ENCODE measurements at regions not wholly inside any gene's neighbourhood (a gene's known extent, or its start where the extent isn't known, plus 50 kb on each side); places are given as distances from the start of the nearest gene placed in this dataset.

DNA sequence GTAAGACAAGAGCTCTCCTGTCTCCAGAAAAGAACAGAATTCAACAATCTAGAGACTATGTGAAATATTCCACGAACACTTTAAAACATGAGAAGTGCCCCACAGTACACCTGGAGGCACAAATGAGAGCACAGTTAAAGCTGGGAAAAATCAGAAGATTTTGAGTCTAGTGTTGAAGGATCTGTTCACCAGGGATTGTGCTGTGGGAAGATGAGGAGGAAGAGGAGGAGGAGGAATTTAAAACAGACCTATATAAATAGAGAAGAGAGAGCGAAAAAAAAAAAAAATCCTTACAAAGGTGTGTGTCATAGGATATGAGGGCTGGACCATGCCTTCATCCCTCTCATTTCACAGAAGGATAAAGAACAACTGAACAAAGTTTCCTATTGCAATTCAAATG is 361.0 kb upstream of the SEMA6D start:
- TF ChIP-seq, protein P1, sequence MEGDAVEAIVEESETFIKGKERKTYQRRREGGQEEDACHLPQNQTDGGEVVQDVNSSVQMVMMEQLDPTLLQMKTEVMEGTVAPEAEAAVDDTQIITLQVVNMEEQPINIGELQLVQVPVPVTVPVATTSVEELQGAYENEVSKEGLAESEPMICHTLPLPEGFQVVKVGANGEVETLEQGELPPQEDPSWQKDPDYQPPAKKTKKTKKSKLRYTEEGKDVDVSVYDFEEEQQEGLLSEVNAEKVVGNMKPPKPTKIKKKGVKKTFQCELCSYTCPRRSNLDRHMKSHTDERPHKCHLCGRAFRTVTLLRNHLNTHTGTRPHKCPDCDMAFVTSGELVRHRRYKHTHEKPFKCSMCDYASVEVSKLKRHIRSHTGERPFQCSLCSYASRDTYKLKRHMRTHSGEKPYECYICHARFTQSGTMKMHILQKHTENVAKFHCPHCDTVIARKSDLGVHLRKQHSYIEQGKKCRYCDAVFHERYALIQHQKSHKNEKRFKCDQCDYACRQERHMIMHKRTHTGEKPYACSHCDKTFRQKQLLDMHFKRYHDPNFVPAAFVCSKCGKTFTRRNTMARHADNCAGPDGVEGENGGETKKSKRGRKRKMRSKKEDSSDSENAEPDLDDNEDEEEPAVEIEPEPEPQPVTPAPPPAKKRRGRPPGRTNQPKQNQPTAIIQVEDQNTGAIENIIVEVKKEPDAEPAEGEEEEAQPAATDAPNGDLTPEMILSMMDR (IDR thresholded peaks at IDR 0.05), result no peak
- no peak for TF ChIP-seq POLR2A (IDR thresholded peaks at IDR 0.05)

Measured in adrenal gland (tissue), 5 donors.